ENCODE measurements at regions not wholly inside any gene's neighbourhood (a gene's known extent, or its start where the extent isn't known, plus 50 kb on each side); places are given as distances from the start of the nearest gene placed in this dataset.

- DNase-seq (ENCODE audit: low spot score) (no peak), FAIRE-seq (no peak)
Observed at GRCh38 chr1:194602184-194602583, 1415.8 kb upstream of the B3GALT2 start.

- FAIRE-seq = no peak
- DNase-seq (ENCODE audit: low spot score) = no peak
Observed at GRCh38 chr1:194600716-194601115, 1414.3 kb upstream of the B3GALT2 start.

- no peak for FAIRE-seq
- DNase-seq (ENCODE audit: low spot score) = no peak
Observed at GRCh38 chr1:194598098-194598497, 1411.7 kb upstream of the B3GALT2 start.

- FAIRE-seq = no peak
Observed at GRCh38 chr1:194586302-194586701, 1399.9 kb upstream of the B3GALT2 start.

GRCh38 chr1:194584052-194584451 is 1397.6 kb upstream of the B3GALT2 start:
- no peak for FAIRE-seq
- DNase-seq (ENCODE audit: low spot score) = no peak

More at GRCh38 chr1:194586302-194586701, 1399.9 kb upstream of the B3GALT2 start:
- DNase-seq (ENCODE audit: low spot score) = no peak

- FAIRE-seq = no peak
- no peak for DNase-seq (ENCODE audit: low spot score)
Observed at GRCh38 chr1:194570476-194570875, 1384.1 kb upstream of the B3GALT2 start.

DNA sequence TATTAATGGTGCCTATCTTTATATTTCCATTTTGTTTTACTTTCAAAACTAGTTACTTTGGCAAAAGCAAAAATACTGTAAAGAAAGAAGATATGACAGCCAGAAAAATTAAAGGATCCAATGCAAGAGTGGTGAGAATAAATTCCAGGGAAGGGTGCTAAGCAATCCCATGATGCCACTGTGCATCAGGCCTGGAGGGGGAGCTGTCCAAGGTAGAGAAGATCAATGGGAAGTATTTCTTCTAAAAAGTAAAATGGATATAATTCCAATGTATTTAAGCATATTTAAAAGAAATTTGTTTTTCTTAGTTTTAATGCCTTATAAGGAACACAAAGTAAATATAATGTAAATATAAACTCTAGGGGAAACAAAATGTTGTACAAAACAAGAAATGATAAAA is 1382.2 kb upstream of the B3GALT2 start:
- peak; percentile 1 for DNase-seq (ENCODE audit: low spot score)
- FAIRE-seq = no peak

- FAIRE-seq (no peak), DNase-seq (ENCODE audit: low spot score) (no peak)
Observed at GRCh38 chr1:194548071-194548470, 1361.7 kb upstream of the B3GALT2 start.

DNA sequence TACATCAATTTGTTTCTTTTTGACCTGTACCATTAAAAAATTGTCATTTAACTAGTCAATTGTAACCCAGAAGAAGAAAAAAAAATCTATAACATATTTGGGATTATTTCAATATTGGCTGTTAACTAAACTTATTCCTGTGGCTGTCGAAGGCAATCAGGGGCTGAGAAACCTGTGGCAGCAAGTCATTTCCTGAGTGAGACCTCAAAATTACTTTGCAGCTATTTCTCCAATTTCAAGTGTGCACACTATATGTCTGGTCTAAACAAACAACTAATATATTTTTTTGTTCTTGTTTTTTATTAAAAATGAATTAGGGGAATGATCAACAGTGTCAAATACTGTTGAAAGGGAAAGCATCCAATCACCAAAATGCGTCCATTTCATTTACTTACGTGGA is 1357.6 kb upstream of the B3GALT2 start:
- no peak for FAIRE-seq
- no peak for DNase-seq (ENCODE audit: low spot score)

DNA sequence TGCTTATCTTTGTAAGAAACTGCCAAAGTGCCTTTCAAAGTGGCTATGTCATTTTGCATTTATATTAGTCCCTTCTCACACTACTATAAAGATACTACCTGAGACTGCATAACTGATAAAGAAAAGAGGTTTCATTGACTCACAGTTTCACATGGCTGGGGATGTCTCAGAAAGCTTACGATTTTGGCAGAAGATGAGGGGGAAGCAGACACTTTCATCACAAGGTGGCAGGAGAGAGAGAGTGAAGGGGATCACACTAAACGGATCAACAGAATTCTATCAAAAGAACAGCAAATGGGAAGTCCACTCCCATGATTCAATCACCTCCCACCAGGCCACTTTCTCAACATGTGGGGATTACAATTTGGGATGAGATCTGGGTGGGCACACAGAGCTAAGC is 1352.0 kb upstream of the B3GALT2 start:
- DNase-seq (ENCODE audit: low spot score) (no peak), FAIRE-seq (no peak)

DNA sequence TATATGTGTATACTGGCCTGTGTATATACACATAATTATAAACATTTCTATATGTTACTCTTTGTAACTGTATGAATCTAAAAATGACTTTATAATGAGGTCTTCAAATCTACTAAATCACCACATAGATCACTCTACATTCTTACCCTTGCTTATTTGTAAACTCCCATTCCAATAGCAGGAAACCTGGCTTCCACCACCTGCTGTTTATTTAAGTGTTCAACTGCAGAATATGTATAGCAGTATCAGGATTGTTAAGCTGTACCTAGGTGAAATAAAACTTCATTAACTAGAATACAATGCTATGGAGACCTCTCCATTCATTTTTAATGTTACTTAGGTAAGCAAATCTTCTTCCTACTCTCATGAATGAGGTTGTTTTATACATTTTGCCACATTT is 1351.1 kb upstream of the B3GALT2 start:
- DNase-seq (ENCODE audit: low spot score) (no peak), FAIRE-seq (no peak)

DNA sequence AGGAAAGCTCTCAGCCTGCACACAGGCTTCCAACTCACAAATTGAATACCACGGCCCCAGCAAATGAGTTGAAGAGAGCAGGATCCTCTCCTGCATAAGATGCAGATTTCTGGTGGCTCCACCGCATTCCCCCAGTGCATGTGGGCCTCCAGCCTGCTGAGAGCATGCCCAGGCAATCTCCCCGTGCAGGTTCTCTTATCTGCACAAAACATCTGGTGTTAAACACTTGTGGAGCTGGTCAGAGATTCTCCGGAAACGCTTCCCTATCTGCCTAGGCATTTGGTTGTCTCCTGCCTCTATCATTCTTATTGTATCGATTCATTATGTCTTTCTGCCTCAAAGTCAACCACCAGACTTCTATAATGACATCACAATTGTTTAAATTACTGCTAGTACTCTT is 1349.0 kb upstream of the B3GALT2 start:
- FAIRE-seq (no peak), DNase-seq (ENCODE audit: low spot score) (no peak)

DNA sequence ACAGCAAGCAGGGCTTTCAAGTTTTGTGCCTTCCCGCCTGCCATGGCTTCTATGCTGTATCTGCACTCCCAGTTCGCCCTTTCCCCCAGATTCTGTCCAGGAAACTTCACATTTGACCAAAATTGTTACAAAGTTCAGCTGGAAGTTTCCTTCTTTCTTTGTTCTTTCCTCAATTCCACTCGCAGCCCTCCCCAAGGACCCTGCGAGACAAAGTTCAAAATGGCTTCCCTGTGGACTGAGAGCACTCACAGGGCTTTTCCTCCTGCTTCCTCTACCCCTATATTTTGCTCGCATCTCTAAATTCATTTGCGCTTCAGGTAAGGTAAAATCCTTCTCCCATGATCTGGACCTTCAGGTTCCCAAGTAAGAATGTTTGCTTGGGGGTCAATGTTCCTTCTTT is 1348.4 kb upstream of the B3GALT2 start:
- FAIRE-seq (no peak), DNase-seq (ENCODE audit: low spot score) (no peak)

GRCh38 chr1:194533641-194534040 is 1347.2 kb upstream of the B3GALT2 start:
- no peak for FAIRE-seq

DNA sequence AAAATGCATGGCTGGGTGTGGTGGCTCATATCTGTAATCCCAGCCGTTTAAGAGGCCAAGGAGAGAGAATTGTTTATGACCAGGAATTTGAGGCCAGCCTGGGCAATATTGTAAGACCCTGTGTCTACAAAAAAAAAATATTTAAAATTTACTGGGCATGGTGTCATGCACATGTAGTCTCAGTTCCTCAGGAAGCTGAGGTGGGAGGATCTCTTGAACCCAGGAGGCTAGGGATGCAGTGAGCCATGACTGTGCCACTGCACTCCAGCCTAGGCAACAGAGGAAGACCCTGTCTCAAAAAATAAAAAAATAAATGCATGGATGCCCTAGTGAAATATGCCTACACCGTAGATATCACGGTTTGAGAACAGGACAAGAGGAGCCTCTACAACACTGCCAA is 1331.2 kb upstream of the B3GALT2 start:
- no peak for FAIRE-seq

More at GRCh38 chr1:194533641-194534040, 1347.2 kb upstream of the B3GALT2 start:
- DNase-seq (ENCODE audit: low spot score) = no peak

DNA sequence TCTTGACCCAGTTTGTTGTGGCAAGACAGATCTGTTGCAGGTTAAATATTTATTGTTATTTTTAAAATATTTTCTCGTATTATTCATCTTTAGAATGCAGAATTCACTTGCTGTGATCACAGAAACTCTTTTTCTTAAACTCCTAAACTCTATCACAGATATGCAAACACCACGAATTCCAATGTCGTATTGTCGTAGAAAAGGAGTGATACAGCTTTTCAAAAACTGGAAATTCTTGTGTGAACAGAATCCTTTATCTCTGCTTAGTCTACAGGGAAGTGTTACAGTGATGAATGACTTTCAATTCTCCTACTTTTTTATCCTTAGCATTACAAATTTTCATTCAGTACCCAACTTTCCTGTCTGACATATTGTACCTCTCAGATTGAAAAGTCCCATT is 1329.5 kb upstream of the B3GALT2 start:
- no peak for FAIRE-seq
- no peak for DNase-seq (ENCODE audit: low spot score)

More for the DNA sequence above, 1331.2 kb upstream of the B3GALT2 start:
- no peak for DNase-seq (ENCODE audit: low spot score)

- FAIRE-seq (no peak), DNase-seq (ENCODE audit: low spot score) (no peak)
Observed at GRCh38 chr1:194512957-194513356, 1326.5 kb upstream of the B3GALT2 start.

- DNase-seq (ENCODE audit: low spot score) (no peak), FAIRE-seq (no peak)
Observed at GRCh38 chr1:194512345-194512744, 1325.9 kb upstream of the B3GALT2 start.

DNA sequence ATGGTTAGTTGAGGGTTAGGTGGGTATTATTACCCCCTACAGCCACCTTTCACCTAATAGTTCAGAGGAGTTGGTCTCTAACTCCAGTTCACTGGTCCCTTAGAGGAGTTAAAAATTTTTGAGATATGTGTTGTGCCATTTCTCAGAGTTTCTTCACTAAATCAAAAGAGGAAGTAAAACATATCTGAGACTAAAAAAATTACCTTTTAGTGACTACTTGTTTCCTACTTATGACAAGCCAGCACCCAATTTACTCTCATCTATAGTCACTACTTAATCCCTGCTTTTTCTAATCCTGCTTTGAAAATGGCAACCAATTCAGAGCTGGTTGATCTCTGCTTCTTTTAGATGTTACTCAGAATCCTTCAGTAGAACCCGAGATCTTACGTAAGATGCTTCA is 1316.8 kb upstream of the B3GALT2 start:
- FAIRE-seq (no peak), DNase-seq (ENCODE audit: low spot score) (no peak)

DNA sequence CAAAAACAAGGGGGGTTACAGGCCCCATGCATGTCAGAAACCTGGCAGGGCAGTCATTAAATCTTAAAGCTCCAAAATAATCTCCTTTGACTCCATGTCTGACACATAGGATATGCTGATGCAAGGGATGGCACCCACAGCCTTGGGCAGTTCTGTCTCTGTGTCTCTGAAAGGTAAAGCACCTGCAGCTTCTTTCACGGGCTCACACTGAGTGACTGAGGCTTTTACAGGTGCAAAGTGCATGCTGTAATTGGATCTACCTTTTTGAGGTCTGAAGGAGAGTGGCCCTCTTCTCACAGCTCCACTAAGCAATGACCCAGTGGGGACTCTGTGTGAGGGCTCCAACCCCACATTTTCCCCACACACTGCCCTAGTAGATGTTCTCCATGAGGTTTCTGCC is 1309.0 kb upstream of the B3GALT2 start:
- DNase-seq (ENCODE audit: low spot score) (no peak), FAIRE-seq (no peak)

DNA sequence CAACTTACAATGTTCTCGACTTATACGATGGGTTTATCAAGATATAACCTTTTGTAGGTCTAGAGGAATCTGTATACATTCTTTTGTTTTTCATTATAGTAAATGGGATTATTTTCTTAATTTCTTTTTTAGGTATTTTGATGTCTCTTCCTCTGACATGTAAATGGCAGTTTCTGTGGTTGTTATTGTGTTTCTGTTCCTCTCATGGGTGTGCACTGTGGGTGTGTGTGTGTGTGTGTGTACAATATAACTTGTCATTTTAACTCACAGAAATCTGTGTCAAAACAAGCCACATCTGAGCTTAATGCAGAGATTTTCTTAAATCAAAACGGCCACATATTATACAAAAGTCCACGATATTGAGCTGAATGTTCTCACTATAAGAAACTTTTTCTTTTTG is 1300.8 kb upstream of the B3GALT2 start:
- DNase-seq (ENCODE audit: low spot score) = no peak
- FAIRE-seq = no peak

- no peak for FAIRE-seq
Observed at GRCh38 chr1:194485432-194485831, 1299.0 kb upstream of the B3GALT2 start.

DNA sequence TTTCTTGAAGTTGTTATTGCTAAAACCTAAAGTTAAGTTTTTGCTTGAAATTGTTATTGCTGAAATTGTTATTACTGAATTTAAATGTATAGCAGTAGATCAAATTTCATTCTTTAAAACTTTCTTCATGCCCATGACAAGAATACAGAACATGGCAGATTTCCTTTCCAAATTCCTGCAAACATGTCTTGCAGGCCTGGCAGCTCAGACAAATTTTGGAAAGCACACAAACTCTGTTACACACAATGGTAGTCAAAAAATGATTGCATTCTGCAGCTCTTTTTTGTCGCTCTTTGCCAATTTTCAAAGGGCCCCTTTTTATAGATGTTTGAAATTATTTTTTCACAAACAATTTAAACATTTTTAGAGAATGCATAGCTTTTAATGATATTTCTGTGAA is 1292.3 kb upstream of the B3GALT2 start:
- FAIRE-seq (no peak), DNase-seq (ENCODE audit: low spot score) (no peak)

More at GRCh38 chr1:194485432-194485831, 1299.0 kb upstream of the B3GALT2 start:
- no peak for DNase-seq (ENCODE audit: low spot score)

DNA sequence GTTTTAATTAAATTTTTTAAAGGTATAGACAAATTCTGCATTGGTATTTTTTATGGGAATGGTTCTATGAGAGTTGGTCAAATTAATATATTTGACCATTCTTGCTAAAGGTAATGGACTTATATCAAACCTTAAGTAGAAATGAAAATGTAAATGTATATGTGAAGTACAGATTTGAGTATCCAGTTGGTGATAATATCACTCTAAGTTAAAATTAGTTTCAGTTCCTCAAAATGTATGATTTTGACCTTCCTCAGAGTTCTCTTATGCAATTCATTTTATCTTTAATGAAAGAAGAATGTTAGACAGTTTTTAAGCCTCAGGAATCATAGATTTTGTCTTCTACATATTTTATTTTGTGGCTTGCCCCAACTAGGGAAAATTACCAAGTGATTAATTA is 1291.5 kb upstream of the B3GALT2 start:
- FAIRE-seq = no peak

More for the DNA sequence above, 1291.5 kb upstream of the B3GALT2 start:
- no peak for DNase-seq (ENCODE audit: low spot score)
